ENCODE measurements at regions not wholly inside any gene's neighbourhood (a gene's known extent, or its start where the extent isn't known, plus 50 kb on each side); places are given as distances from the start of the nearest gene placed in this dataset.

DNA sequence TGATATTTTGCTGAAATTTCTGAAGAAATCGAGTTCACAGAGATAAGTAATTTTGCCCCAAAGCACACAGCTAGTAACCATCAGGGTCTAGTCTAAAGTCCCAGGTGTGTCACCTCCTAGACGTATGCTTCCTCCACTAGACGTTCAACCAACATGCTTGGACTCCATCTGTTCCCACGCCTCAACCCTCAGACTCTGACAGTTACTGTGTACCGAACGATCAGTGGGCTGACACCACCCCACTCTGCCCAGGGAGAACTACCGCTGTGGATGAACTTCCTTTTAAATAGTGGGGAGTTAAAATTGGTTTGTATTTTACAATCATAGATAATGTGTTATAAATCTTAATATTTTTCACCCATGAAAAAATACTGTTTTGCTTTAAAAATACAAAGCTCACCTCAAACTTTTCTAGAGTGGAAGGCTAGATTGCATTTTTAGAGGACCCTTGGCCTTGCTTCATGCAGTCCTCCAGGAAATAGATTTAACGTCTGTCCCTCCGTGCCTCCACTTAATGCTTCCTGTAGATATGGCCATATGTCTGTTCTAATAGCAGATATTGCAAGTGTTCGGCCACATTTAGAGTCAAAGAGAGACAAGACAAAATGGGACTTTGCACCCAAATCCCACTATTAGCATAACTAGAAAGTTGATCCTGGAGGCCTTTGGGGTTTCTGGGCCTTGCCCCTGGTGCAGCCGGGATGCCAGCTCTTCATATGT, 91.4 kb upstream of the ZPBP start:
- intact Hi-C loops (cut with DNase I) = no loop called here
- DNase-seq (ENCODE audit: low spot score) = no peak

DNA sequence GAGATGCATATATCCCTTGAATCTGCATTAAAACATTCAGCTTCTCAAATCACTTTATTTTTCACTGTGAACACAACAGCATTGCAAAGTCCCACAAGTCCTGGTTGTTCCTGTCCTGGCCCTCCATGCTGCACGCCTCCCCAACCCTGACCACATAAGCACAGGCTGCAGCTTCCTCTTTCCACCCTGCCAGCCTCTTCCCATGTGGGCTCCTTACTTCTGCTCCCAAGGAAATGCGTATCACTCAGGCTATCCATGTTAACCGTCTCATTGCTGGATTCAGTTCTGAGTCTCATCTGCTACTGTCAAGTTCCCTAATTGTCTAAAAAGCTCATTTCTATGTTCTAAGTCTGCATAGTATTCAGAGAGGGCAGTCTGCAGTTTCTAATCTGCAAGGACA, 89.7 kb upstream of the ZPBP start:
- intact Hi-C loops (cut with DNase I) = no loop called here
- DNase-seq (ENCODE audit: low spot score) = no peak

DNA sequence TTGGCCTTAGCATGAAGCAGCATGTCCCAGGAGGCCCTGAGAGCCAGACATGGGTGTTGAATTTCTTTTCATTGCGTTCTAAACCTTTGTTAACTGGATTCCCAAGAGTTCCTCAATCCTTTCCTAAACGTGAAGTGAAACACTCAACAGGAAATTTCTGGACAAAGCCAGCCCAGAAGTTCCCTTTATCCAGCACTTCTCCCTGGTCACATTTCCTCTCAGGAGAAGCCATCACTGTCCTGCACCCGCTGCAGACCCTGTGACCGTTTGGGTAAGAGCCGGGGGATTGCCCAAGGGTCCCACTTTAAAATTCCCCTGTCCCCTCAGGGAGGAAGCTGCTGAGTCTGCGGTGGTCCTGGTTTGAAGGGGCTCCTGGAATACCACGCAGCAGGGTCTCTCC, 88.0 kb upstream of the ZPBP start:
- intact Hi-C loops (cut with DNase I) = no loop called here
- no peak for DNase-seq (ENCODE audit: low spot score)

DNA sequence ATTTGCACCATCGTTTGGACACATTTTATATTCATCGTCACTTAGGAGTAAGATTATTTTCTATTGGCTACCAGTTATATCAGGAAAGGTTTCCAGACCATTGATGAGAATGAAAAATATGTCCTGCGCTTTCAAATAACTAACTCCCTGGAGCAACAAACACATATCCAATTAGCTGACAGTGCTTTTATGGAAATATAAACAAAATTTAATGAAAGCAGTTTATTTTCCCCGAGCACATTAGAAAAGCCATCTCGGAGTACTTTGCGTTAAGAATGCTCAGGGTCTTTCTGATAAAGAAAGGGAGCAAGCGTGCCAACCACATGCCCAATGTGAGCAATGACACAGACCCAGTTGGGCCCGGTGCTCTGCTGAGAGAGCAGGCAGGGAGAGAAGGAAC, 85.1 kb upstream of the ZPBP start:
- no peak for DNase-seq (ENCODE audit: low spot score)
- intact Hi-C loops (cut with DNase I) = no loop called here

DNA sequence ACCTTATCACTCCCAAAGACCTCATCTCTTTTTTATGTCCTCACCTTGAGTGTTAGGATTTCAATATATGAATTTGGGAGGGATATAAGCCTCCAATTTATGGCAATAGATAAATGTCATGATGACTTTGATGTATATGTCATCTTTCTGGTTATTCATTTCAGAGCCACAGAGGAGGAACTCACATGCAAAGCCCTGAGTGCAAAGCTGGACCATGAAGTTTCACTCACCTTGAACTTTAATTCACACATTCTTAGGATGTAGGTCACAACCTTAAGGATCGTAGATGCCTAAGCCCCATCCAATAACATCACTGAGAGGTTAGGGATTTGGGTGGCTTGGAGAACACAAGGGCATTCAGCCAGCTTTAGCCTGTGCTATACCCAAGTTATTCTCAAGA, 81.9 kb upstream of the ZPBP start:
- DNase-seq (ENCODE audit: low spot score) = no peak
- intact Hi-C loops (cut with DNase I) = no loop called here

DNA sequence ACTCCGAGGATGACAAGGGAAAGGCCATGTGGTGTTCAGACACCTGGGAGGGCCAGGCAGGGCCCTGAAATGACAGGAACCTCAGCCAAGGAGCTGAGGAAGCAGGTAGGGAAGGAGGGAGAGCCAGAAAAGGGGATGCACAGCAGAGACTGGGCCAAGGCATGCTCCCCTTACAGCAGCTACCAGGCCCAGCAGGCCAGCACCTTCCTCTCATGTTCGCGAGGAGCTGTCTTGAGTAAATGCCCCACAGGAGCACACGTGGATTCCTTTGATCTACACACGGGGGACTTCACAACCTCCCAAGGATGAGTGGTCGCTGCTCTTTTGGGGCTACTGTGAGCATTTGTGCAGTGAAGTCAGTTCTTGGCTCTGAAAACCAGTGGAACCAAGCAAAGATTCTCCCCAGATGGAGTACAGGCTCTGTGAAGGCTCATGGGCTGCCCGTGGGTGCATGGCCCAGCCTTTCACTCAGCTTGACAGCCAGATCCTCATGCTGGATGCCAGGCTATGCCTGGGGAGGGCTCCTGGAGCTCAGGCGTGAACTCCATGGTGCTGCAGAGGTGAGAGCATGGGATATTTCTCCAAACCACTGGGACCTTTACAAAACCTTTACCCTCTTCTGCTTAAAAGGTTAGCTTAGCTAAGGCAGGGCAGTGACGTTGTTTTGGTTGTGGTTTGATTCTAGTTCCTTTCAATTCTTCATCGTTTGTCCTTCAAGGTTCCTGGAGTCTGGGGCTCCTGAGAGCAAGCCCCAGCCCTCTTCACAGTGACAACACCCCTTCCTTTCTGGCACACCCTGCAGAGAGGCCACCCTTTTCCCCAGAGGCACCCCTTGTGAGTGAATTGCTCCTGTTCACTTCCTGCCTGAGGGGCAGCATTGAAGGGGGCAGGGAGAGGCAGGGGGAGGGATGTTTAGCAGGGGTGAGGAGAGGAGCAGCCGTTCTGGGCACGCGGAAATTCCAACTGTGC, 74.2 kb upstream of the ZPBP start:
- intact Hi-C loops (cut with DNase I) = no loop called here
- DNase-seq (ENCODE audit: low spot score) = no peak

DNA sequence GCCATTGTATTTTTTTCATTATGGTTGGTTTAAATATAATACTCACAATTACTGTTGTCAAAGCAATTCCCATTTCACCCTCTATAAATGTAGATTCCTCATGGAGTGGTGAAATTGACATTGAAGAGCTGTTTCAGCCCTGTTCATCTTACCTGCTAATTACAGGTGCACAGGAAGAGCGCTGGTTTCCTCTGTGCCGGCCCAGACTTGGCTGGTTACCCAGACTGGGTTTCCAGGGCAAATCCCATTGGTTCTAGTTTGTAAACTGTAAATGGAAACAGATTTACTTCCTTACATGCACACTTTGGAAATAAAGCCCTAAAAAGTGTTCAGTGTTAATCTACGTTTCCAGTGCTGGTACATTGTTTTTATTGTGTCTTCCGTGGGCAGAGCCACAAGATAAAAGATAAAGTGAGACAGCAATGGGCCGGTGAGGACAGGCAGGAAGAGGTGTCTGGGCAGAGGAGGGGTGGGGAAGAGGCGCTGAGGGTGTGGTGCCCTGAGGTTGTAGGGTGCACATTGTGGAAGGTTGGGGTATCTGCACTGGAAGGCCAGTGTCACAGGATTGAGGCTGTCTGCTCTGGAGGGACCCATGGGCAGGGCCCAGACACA, 71.6 kb upstream of the ZPBP start:
- intact Hi-C loops (cut with DNase I) = no loop called here
- DNase-seq (ENCODE audit: low spot score) = no peak

DNA sequence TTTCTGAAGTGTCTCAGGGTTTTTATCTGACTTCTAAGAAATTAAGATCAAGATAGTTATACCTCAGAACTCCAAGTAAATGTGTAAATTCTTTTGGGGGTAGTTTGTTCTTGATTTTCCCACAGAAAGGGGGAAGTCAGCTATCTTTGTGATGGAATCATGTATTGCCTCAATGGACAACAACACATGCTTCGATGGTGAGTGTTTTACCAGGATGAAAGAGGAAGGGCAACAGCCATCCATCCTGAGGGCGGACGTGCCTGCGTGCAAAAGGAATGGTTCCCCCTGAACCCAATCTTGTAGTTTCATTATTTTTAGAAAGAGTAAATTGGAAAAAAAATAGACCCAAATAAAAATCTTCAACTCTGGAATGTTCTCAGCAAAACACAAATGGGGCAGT, 67.2 kb upstream of the ZPBP start:
- intact Hi-C loops (cut with DNase I) = no loop called here
- no peak for DNase-seq (ENCODE audit: low spot score)

DNA sequence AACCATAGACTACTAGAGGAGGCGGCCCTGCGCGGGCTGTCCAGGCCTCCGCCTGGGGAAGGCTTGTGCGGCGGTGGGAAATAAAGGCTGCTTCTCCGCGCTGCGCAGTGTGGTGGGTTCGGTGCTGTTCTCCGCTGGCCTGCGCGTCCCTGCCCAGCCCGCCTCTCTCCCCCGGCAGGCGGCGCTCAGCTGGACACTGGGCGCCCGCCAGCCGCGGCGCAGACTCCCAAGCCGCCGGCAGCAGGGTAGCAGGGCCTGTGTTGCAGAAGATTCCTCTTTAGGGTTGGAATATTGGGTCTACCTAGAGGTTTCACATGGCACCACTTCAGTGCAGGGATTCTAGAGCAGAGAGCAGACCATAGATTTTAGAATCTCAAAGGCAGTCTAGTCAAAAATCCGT, 66.1 kb upstream of the ZPBP start:
- no peak for DNase-seq (ENCODE audit: low spot score)
- intact Hi-C loops (cut with DNase I) = no loop called here

DNA sequence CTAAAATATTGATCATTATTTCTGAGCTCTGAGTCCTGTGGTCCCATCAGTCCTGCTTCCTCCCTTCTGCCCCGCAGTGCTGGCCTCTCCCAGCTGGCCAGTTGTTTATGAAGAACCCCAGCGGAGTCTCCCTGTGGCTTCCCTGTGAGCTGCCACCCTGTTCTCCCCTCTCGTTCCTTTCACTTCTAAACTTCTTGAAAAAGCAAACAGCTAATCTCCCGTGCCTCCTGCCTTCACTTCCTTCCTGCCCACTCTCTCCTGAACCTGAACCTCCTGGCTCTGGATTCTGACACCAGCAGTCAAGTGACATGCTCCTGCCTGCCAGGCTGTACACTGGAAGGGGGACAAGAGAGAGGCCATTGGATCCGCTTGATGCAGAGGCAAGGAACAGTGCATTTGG, 63.7 kb upstream of the ZPBP start:
- no peak for DNase-seq (ENCODE audit: low spot score)
- intact Hi-C loops (cut with DNase I) = no loop called here

DNA sequence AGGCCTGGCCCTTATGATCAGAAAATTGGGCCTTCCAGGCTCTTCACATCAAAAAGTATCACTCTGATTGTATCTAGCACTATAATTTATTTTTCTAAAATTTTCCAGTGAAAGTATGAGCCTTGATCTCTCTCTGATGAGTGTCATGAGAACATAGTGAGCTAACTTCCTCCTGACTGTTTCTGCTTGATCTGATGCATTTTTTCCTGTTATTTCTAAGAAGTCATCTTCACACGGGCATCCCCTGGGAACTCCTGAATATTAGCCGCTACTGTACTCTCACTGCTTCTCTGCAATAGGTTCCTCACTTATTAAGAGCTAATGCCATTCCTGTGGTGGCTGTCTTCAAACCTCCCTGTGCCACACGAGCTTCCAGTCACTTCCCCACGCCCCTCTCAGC, 63.1 kb upstream of the ZPBP start:
- intact Hi-C loops (cut with DNase I) = no loop called here
- no peak for DNase-seq (ENCODE audit: low spot score)

DNA sequence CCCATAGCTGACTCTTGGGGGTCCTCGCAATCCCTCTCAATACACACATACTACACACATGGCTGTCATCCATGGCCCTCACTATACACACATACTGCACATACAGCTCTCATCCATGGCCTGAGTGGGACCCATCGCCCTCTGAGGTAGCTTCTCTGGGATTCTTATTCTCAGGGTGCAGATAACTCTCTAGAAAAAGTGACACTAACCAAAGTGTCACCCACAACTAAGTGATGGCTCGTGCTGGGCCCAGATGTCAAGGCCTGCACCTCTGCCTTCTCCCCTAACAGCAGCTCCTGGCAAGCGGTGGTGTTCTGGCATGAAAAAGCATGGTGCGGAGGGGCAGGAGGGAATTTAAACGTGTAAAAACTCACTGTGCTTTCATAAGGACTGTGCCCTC, 62.7 kb upstream of the ZPBP start:
- intact Hi-C loops (cut with DNase I) = no loop called here

DNA sequence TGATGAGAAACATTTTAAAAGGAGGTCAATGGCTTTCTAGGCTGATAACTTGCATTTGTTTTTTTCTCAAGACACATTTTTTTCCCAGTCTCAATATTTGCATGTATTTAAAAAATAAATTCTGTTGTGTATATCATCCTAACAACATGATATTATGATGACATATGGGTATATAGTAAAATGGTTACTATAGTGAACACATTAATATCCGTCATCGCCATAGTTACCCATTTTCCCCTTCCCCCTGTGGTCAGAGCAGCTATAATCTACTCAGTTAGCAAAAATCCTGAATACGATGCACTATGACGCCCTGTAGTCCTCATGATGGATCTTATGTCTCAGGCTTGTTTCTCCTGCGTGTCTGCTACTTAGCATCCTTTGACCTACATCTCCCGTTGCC, 60.9 kb upstream of the ZPBP start:
- no peak for DNase-seq (ENCODE audit: low spot score)
- intact Hi-C loops (cut with DNase I) = no loop called here

More for the DNA sequence above, 62.7 kb upstream of the ZPBP start:
- DNase-seq (ENCODE audit: low spot score) = no peak

DNA sequence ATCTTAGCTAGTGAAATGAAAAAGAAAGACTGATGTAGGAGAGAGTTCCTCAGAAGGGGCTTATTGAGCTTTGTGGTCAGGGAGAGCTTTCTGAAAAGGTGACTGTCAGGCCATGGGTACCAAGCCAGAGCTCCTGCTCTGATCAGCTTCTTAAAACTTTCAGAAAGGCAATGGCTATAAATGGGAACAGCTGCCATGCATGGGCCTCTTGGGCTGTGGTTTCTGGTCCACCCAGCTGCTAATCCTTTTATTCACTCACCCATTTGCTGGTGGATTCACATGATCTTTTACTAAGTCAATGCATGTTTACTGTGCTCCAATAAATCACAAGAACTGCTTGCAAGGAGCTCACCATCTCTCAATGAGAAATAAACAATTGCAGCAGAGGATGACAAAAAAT, 60.1 kb upstream of the ZPBP start:
- DNase-seq (ENCODE audit: low spot score) = no peak
- intact Hi-C loops (cut with DNase I) = no loop called here

DNA sequence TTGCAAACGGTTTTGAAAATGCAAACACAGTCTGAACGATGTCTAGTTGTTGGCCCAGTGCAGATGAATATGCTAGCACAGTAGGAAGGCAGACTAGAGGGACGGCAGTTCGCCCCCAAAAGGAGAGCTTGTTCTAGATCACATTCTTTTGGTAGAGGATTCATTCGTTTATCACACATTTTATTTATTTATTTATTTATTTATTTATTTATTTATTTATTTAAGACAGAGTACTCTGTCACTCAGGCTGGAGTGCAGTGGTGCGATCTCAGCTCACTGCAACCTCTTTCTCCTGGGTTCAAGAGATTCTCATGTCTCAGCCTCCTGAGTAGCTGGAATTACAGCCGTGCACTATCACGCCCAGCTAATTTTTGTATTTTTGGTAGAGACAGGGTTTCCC, 59.4 kb upstream of the ZPBP start:
- DNase-seq (ENCODE audit: low spot score) = no peak
- intact Hi-C loops (cut with DNase I) = no loop called here

DNA sequence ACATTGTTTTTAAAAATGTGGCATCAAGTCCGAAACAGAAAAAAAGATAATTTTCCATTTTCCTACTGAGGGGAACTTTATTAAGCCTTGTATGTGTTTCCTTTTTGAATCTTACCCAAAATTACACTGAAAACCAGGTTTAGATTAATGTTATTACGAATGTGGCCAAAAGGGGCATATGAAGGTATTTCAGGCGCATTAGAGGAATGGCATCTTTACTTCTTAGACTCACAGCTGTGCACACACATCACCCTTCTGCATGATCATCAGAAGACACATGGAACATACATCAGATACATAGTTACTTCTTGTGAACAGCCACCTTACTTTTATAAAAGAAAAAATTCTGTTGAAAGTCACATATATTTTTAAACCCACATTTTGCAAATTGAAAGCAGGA, 58.6 kb upstream of the ZPBP start:
- intact Hi-C loops (cut with DNase I) = no loop called here
- no peak for DNase-seq (ENCODE audit: low spot score)

DNA sequence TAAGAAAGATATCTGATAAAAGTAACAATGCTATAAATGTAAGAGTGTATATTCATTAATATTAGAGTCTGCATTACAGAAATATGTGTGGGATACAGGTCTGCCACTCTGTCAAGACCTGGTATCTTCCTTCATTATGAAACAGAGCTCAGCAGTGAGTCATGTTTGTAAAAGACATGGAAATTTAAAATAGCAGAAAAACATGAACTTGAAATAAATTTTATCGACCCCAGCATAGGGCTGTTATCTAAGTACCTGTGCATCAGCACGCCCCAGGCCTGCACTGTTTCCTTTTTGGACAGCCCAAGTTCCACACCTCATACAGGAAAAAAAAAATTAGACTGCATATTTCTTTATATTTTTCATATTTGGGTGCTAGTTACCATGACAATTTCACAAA, 58.0 kb upstream of the ZPBP start:
- intact Hi-C loops (cut with DNase I) = no loop called here
- no peak for DNase-seq (ENCODE audit: low spot score)

DNA sequence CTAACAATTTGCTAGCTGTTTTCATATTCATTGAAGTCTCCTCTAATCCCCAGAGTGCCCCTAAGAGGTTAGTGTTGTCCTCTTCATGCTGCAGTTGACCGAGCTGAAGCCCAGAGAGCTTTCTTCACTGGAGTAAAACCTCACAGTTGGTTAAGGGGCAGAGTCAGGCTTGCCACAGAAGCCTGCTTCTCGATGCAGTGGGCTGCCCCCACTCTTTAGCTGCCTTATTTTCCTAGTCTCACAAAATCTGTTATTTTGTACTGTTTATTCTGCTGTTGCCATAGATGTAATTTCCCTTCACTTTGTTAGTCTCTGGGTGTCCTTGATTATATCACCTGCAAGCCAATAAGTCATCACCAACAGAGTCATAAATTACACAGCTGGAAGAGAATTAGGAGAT, 56.3 kb upstream of the ZPBP start:
- intact Hi-C loops (cut with DNase I) = no loop called here
- no peak for DNase-seq (ENCODE audit: low spot score)

DNA sequence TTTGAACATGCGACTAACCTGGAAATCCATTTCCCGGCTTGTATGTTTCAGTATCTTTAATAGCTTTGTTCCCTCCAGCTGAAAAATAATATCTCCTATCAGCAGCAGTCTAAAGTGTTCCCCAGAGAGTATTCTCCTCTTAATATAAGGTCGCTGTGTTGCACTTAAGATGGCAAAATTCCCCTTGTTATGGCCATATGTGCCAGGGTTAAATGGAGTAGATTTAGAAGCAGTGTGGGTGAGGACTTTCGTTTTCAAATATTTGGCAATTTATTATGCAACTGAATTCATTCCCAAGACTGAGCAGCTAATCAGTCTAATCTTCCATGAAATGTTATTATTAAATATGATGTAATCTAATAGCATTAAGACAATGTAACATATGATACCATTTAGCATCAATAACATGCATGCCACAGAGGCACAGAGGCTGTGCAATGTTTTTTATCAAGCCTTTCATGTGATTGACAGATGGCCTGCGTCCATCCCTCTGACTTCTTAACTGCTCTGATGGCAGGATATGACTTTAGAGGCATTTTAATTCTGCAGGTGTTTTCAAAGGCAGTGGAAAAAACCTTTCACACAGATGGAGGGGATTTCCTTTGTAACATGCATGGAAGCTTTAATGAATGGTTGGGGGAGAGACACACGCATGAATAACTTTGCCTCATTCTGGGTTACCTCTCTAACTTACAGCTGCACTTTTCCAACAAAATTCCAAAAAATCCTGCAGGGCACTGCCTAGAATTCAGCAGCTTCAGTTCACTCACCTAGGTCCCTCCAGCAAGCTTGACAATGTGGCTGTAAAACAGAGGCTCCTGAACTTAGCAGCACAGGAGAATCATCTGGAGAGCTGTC, 55.1 kb upstream of the ZPBP start:
- intact Hi-C loops (cut with DNase I) = no loop called here
- no peak for DNase-seq (ENCODE audit: low spot score)

DNA sequence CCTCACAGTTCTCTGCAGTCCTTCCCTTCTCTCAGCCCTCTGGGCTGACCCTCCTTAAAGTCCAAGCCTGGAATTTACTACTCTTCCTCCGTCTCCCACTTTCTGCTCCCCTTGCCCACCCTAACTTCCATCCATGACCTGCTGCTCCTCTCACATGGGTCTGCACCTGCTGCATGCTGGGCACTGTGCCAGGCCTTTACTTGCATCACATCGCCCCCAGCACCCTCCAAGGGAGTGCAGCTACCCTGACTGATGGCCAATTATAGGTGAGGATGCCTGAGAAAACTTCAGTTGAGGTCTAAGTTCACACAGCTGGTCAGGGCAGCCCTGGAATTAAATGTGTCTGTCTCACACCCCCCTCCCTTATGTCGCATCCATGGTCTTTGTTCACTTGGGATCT, 53.6 kb upstream of the ZPBP start:
- no peak for DNase-seq (ENCODE audit: low spot score)
- intact Hi-C loops (cut with DNase I) = no loop called here

Measured in posterior vena cava (tissue), 2 donors.